Neural cell (in vitro differentiated cells): ENCODE measurements at regions not wholly inside any gene's neighbourhood (a gene's known extent, or its start where the extent isn't known, plus 50 kb on each side); places are given as distances from the start of the nearest gene placed in this dataset.

ENCODE experiments used
- H2AFZ ChIP-seq: fragments of 200-600, 300-800 bp; sonication (generic), shearing (Covaris generic); 2 replicates; pipeline ENCODE4 v1.6.0; 2014; ENCODE audit warnings: low read depth, mild to moderate bottlenecking, antibody characterized with exemption, low read length, moderate library complexity
- H3F3A ChIP-seq: fragments of 200-600 bp; shearing (Covaris generic); 2 replicates; pipeline ENCODE4 v1.6.1; 2016; ENCODE audit warnings: mild to moderate bottlenecking, moderate library complexity, mixed read lengths, antibody characterized with exemption, low read length; ENCODE audit not compliant: insufficient read depth, poor library complexity, severe bottlenecking
- H3K27ac ChIP-seq: fragments of 200-600, 300-800 bp; sonication (generic), shearing (Covaris generic); 2 replicates; pipeline ENCODE4 v1.5.1; 2014; ENCODE audit warnings: mild to moderate bottlenecking, low read length, moderate library complexity
- H3K27me3 ChIP-seq: fragments of 300-800, 200-600 bp; sonication (generic), shearing (Covaris generic); 2 replicates; pipeline ENCODE4 v1.6.0; 2014; ENCODE audit warnings: mild to moderate bottlenecking, low read depth, low read length, moderate library complexity; ENCODE audit not compliant: insufficient read depth
- H3K36me3 ChIP-seq: fragments of 300-800, 200-600 bp; sonication (generic), shearing (Covaris generic); 2 replicates; pipeline ENCODE4 v1.5.1; 2014; ENCODE audit warnings: mild to moderate bottlenecking, antibody characterized with exemption, low read length, moderate library complexity; ENCODE audit not compliant: insufficient read depth
- H3K4me2 ChIP-seq: fragments of 300-800, 200-600 bp; sonication (generic), shearing (Covaris generic); 2 replicates; pipeline ENCODE4 v1.6.0; 2014; ENCODE audit warnings: mild to moderate bottlenecking, low read length
- H3K4me3 ChIP-seq: fragments of 300-800, 200-600 bp; sonication (generic), shearing (Covaris generic); 2 replicates; pipeline ENCODE4 v1.5.1; 2014; ENCODE audit warnings: mild to moderate bottlenecking, low read length, moderate library complexity
- H3K79me2 ChIP-seq: fragments of 200-600 bp; shearing (Covaris generic); replicated peaks from 2 replicates; pipeline ENCODE4 v1.6.0; 2014; ENCODE audit warnings: mild to moderate bottlenecking, low read length, moderate library complexity; ENCODE audit not compliant: insufficient read depth
- H3K9ac ChIP-seq: fragments of 300-800, 200-600 bp; sonication (generic), shearing (Covaris generic); 2 replicates; pipeline ENCODE4 v1.6.1; 2016; ENCODE audit warnings: mild to moderate bottlenecking, low read length, mixed read lengths
- H3K9me2 ChIP-seq: fragments of 200-600 bp; shearing (Covaris generic); 2 replicates; pipeline ENCODE4 v1.6.1; 2016; ENCODE audit warnings: mild to moderate bottlenecking, low read length, mixed read lengths; ENCODE audit not compliant: insufficient read depth
- H3K9me3 ChIP-seq: fragments of 200-600, 300-800 bp; sonication (generic), shearing (Covaris generic); 2 replicates; pipeline ENCODE4 v1.6.1; 2016; ENCODE audit warnings: mild to moderate bottlenecking, mixed run types, low read length, moderate library complexity, mixed read lengths
- H4K20me1 ChIP-seq: fragments of 200-600 bp; shearing (Covaris generic); 2 replicates; pipeline ENCODE4 v1.6.1; 2016; ENCODE audit warnings: mild to moderate bottlenecking, mixed run types; ENCODE audit not compliant: insufficient read depth
- CTCF ChIP-seq: fragments of 450-650 bp; IDR thresholded peaks from 2 replicates; pipeline ENCODE4 v1.5.1; 2014; ENCODE audit warnings: antibody characterized with exemption, mild to moderate bottlenecking, moderate library complexity; ENCODE audit not compliant: poor library complexity, severe bottlenecking
- EP300 ChIP-seq: fragments of 450-650 bp; conservative IDR thresholded peaks from 2 replicates; pipeline ENCODE4 v1.6.1; 2014; ENCODE audit warnings: antibody characterized with exemption, mild to moderate bottlenecking, moderate library complexity; ENCODE audit not compliant: poor library complexity, severe bottlenecking
- EZH2 ChIP-seq: fragments of 200-600, 300-800 bp; shearing (Covaris generic), sonication (generic); IDR thresholded peaks from 2 replicates; pipeline ENCODE4 v1.6.1; 2014; ENCODE audit warnings: antibody characterized with exemption, low read length, borderline replicate concordance, mild to moderate bottlenecking; ENCODE audit not compliant: insufficient read depth, poor library complexity, severe bottlenecking
- MXI1 ChIP-seq: fragments of 450-650 bp; conservative IDR thresholded peaks from 2 replicates; pipeline ENCODE4 v1.6.1; 2014; ENCODE audit warnings: antibody characterized with exemption, mild to moderate bottlenecking; ENCODE audit not compliant: poor library complexity, severe bottlenecking
- POLR2AphosphoS5 ChIP-seq: IDR thresholded peaks from 2 replicates; pipeline ENCODE4 v1.6.1; 2012
- RAD21 ChIP-seq: fragments of 450-650 bp; conservative IDR thresholded peaks from 2 replicates; pipeline ENCODE4 v1.6.1; 2014; ENCODE audit warnings: antibody characterized with exemption, mild to moderate bottlenecking, moderate library complexity
- REST ChIP-seq: IDR thresholded peaks from 2 replicates; pipeline ENCODE4 v1.6.1; 2012; ENCODE audit warnings: borderline replicate concordance
- SMC3 ChIP-seq: fragments of 450-650 bp; conservative IDR thresholded peaks from 2 replicates; pipeline ENCODE4 v1.6.1; 2014; ENCODE audit warnings: antibody characterized with exemption, mild to moderate bottlenecking, moderate library complexity; ENCODE audit not compliant: poor library complexity
- TAF1 ChIP-seq: IDR thresholded peaks from 2 replicates; pipeline ENCODE4 v1.6.1; 2012; ENCODE audit warnings: low read depth

GRCh38 chr4:43690116-43690515 is 758.5 kb downstream of the KCTD8 start:
- no peaks in the 10 kb centered on the region for H4K20me1 ChIP-seq
- TF ChIP-seq TAF1 (no peak), POLR2AphosphoS5 (no peak), RAD21 (no peak), MXI1 (no peak), REST (no peak), SMC3 (no peak), EP300 (no peak), EZH2 (no peak), CTCF (no peak)
- H3K79me2 ChIP-seq = no peaks in the 10 kb centered on the region
- no peak overlapping the region for H3K4me3 ChIP-seq
- H3K9me2 ChIP-seq = no peaks in the 10 kb centered on the region
- no peaks in the 10 kb centered on the region for H3K27me3 ChIP-seq
- no peak overlapping the region for H3K9ac ChIP-seq
- no peak overlapping the region for H3K4me2 ChIP-seq
- H3K27ac ChIP-seq = no peak overlapping the region
- H3K36me3 ChIP-seq = no peaks in the 10 kb centered on the region
- no peak overlapping the region for H2AFZ ChIP-seq
- no peaks in the 10 kb centered on the region for H3F3A ChIP-seq
- no peaks in the 10 kb centered on the region for H3K9me3 ChIP-seq

GRCh38 chr4:43693876-43694275 is 754.7 kb downstream of the KCTD8 start:
- no peak overlapping the region for H3K27ac ChIP-seq

More at GRCh38 chr4:43693876-43694275, 754.7 kb downstream of the KCTD8 start:
- Histone ChIP-seq H2AFZ (no peak overlapping the region), H3K4me3 (no peak overlapping the region), H3K27me3 (no peaks in the 10 kb centered on the region), H3K36me3 (no peaks in the 10 kb centered on the region), H3K4me2 (no peak overlapping the region), H3K9me3 (no peaks in the 10 kb centered on the region), H3F3A (no peaks in the 10 kb centered on the region), H4K20me1 (no peaks in the 10 kb centered on the region), H3K9ac (no peak overlapping the region), H3K9me2 (no peaks in the 10 kb centered on the region), H3K79me2 (no peaks in the 10 kb centered on the region)
- TF ChIP-seq MXI1 (no peak), TAF1 (no peak), EP300 (no peak), POLR2AphosphoS5 (no peak), CTCF (no peak), SMC3 (no peak)
